Transverse colon (tissue), 4 donors: ENCODE measurements at regions not wholly inside any gene's neighbourhood (a gene's known extent, or its start where the extent isn't known, plus 50 kb on each side); places are given as distances from the start of the nearest gene placed in this dataset.

Source experiments
- DNase-seq: peaks from one replicate; pipeline ENCODE4 v3.0.0-alpha.2; 2019
- H3K27ac ChIP-seq, 4 donors: fragments of 200-600 bp; sonication (generic); 2 replicates each; pipeline ENCODE4 v1.5.1; 2016 to 2018; ENCODE audit warnings: inconsistent platforms in 4 of 4
- H3K27me3 ChIP-seq: fragments of 200-600 bp; sonication (generic); 2 replicates; pipeline ENCODE4 v1.5.1; 2017; ENCODE audit warnings: inconsistent platforms
- H3K36me3 ChIP-seq, 4 donors: fragments of 200-600 bp; sonication (generic); 2 replicates each; pipeline ENCODE4 v1.5.1; 2017 to 2019; ENCODE audit warnings: inconsistent platforms in 4 of 4
- H3K4me1 ChIP-seq, 4 donors: fragments of 200-600 bp; sonication (generic); 2 replicates each; pipeline ENCODE4 v1.5.1; 2017 to 2020; ENCODE audit warnings: inconsistent platforms in 4 of 4
- H3K4me3 ChIP-seq, 4 donors: fragments of 200-600 bp; sonication (generic); 1 replicate in 1 of 4; 2 replicates in 3 of 4; pipeline versions ENCODE4 v1.5.1 to v1.6.1; 2017 to 2019; ENCODE audit warnings: inconsistent platforms in 4 of 4
- H3K9me3 ChIP-seq, 2 donors: fragments of 200-600 bp; sonication (generic); 2 replicates each; pipeline ENCODE4 v1.5.1; 2017 to 2019; ENCODE audit warnings: inconsistent platforms in 2 of 2
- EP300 ChIP-seq: sonication (generic); formaldehyde crosslinking; IDR thresholded peaks from one replicate; pipeline ENCODE4 v1.6.1; 2017; ENCODE audit warnings: antibody characterized with exemption, low read depth
- POLR2A ChIP-seq: fragments of 450-650 bp; IDR thresholded peaks from one replicate; pipeline ENCODE4 v1.6.1; 2016; ENCODE audit warnings: antibody characterized with exemption, mild to moderate bottlenecking, moderate library complexity
- POLR2AphosphoS5 ChIP-seq, 3 donors: sonication (generic); formaldehyde crosslinking; IDR thresholded peaks; one replicate each; pipeline ENCODE4 v1.6.1; 2016; ENCODE audit warnings: antibody characterized with exemption in 3 of 3
- WGBS, 2 donors: methylation state at CpG; one replicate each; pipeline ENCODE4 v1.1.5; 2018; ENCODE audit warnings: low coverage in 1 of 2; 5-methylcytosine and 5-hydroxymethylcytosine counted together
- in situ Hi-C, 4 donors: fragments of 200-750 bp; cut with MboI; loops; one replicate each; pipeline versions ENCODE4 v1.15.0 to v1.15.1; 2017; ENCODE audit warnings: low sequenced_read_pairs in 3 of 4, low pct_ligation_motif_present in 1 of 4, low pct_unique_long_range_greater_than_20kb in 1 of 4
- intact Hi-C: fragments of 100-400 bp; cut with DNase I; formaldehyde crosslinking; loops from one replicate; pipeline ENCODE4 v1.15.1; 2023; ENCODE audit warnings: low total_unique reads
- TF ChIP-seq, protein P1 (sequence below), 5 experiments: fragments of 200-600 bp in 3 of 5; fragments of 450-650 bp in 2 of 5; sonication (generic) in 3 of 5; IDR thresholded peaks; 1 replicate in 2 of 5; 2 replicates in 3 of 5; pipeline ENCODE4 v1.5.1; 2016 to 2017; ENCODE audit warnings: antibody characterized with exemption in 5 of 5, inconsistent platforms in 3 of 5, mild to moderate bottlenecking in 2 of 5, moderate library complexity in 1 of 5

DNA sequence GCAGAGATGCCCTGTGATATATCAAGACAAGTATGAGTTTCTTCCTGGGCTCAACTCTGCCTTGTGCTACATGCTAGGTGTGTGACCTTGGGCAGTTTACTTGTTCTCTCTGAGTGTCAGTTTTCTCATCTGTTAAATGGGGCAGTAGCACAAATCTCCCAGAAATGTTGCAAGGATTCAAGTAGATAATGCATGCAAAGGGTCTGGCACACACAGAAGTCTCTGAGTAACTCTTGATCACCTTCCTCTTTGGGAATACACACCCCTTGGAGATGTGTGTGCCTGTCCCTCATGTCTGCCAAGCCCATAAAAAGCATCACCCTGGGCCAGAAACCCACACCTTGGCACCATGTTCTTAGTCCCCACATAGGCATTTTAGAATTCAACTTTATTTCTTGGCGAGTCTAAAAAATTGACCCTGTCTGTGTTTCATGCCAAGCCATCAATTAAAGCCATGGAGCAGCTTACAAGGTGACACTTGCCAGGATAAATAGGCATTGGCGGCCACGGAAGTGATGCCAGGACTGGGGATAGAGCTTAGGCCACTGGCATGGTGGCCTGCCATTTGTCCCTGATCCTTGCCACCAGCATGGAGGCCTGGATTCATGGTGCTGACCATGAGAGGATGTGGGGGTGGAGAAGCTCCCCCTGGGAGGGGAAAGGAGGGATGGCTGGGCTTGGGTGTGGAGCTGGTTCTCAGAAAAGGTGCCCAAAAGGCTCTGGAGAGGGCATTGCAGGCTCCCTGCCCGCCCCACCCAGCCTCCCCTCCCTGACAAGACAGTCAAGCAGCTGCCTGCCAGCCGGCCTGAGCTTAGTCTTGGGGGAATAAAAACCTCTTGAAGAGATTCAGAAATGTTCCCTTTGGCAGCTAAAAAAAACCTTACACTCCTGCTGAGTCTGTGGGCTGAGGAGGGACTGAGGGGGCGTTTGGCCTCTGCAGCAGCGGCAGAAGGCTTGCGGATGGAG is 118.0 kb upstream of the IPO9 start:
- in situ Hi-C loops: loop anchor here in 2 of 4 donors (5.0 to 10.0 kb wide), 2 partner anchors 74 to 76 kb away; no protein-coding TSS in a partner anchor
- no peak for DNase-seq
- peaks cover 44 to 58% (median 48%) of the 10 kb centered on the region in 4 donors for H3K4me1 ChIP-seq

DNA sequence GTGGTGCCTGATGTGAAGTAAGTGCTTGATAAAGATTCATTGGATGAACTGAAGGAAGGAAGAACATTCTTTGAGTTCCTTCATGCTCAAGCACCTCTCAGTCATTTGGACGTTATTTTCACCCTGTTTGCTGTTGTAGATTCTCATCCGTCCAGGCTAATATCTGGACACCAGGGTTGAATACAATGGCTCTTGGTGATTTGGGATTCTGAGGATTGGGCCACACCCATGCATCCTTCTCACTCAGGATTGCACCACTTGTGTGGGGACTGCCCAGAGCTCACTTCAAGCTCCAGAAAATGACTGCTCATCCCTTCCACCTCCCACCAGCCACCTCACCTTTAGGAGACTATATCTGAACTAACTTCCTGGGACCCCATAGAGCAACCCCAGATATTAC is 117.1 kb upstream of the IPO9 start:
- Histone ChIP-seq H3K27me3 (no peaks in the 10 kb centered on the region), H3K9me3 (no peaks in the 10 kb centered on the region), H3K27ac (peak overlapping the region; percentile 89 to 90 (median 90)), H3K4me3 (no peak overlapping the region), H3K36me3 (no peaks in the 10 kb centered on the region), H3K4me1 (peaks cover 45 to 67% (median 50%) of the 10 kb centered on the region in 4 donors)
- DNase-seq: no peak
- no peak for TF ChIP-seq POLR2A
- TF ChIP-seq EP300: no peak
- TF ChIP-seq, protein P1, sequence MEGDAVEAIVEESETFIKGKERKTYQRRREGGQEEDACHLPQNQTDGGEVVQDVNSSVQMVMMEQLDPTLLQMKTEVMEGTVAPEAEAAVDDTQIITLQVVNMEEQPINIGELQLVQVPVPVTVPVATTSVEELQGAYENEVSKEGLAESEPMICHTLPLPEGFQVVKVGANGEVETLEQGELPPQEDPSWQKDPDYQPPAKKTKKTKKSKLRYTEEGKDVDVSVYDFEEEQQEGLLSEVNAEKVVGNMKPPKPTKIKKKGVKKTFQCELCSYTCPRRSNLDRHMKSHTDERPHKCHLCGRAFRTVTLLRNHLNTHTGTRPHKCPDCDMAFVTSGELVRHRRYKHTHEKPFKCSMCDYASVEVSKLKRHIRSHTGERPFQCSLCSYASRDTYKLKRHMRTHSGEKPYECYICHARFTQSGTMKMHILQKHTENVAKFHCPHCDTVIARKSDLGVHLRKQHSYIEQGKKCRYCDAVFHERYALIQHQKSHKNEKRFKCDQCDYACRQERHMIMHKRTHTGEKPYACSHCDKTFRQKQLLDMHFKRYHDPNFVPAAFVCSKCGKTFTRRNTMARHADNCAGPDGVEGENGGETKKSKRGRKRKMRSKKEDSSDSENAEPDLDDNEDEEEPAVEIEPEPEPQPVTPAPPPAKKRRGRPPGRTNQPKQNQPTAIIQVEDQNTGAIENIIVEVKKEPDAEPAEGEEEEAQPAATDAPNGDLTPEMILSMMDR (IDR thresholded peaks at IDR 0.05): no peak
- no peak for TF ChIP-seq POLR2AphosphoS5 (IDR thresholded peaks at IDR 0.05)
- in situ Hi-C loops (loop anchor here in 2 of 4 donors (5.0 to 10.0 kb wide), 2 partner anchors 73 to 75 kb away; no protein-coding TSS in a partner anchor), intact Hi-C loops (loop anchor here (2.0 to 5.0 kb wide), 2 partner anchors 81 to 1560 kb away; no protein-coding TSS in a partner anchor)
- WGBS, 2 donors: 60 to 75% methylated on average over 1 to 2 of the region's 2 CpGs

More for the DNA sequence above, 118.0 kb upstream of the IPO9 start:
- no peaks in the 10 kb centered on the region for H3K27me3 ChIP-seq
- H3K36me3 ChIP-seq: no peaks in the 10 kb centered on the region
- TF ChIP-seq POLR2AphosphoS5 (IDR thresholded peaks at IDR 0.05) (no peak), EP300 (no peak), POLR2A (no peak)
- TF ChIP-seq, protein P1 (IDR thresholded peaks at IDR 0.05): no peak
- no peak overlapping the region for H3K4me3 ChIP-seq
- 76 to 100% methylated on average over 1 to 8 of the region's 8 CpGs for WGBS, 2 donors
- peak overlapping the region; percentile 89 to 90 (median 90) for H3K27ac ChIP-seq
- H3K9me3 ChIP-seq: no peaks in the 10 kb centered on the region
- intact Hi-C loops: loop anchor here (2.0 to 5.0 kb wide), 2 partner anchors 82 to 1561 kb away; no protein-coding TSS in a partner anchor

DNA sequence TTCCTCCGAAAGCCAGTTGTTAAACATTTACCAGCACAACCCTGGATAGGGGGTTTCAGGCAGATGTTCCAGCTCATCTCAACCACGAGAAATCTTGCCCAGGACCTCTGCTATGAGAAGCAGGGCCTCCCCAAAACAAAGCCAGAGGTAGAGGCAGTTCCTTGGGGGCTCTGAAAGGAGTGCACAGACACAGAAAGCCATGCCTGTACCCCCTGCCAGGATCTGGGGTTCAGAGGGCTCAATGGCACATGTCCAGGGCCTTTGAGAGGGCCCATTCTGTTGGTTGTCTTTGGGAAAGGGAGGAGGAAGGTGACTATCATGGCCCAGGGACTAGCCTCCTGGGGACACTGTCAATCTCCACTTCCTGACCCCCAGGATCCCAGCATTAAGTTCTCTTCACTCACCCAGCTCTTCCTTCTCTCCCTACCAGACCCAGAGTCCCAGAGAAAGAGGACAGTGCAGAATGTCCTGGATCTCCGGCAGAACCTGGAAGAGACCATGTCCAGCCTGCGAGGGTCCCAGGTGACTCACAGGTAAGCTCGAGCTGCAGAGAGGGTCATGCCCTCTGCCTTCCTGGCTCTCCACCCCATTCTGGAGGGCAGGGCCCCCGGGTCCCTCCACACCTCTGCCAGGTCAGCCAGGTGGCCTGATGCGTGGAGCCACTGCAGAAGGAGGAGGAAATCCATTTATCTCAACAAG is 116.4 kb upstream of the IPO9 start:
- Histone ChIP-seq H3K9me3 (no peaks in the 10 kb centered on the region), H3K4me3 (no peak overlapping the region), H3K27ac (peak overlapping the region; percentile 89 to 90 (median 90)), H3K27me3 (no peaks in the 10 kb centered on the region), H3K4me1 (peaks cover 45 to 67% (median 50%) of the 10 kb centered on the region in 4 donors), H3K36me3 (no peaks in the 10 kb centered on the region)
- intact Hi-C loops (loop anchor here (5.0 kb wide), 1 partner anchor 1560 kb away; no protein-coding TSS in a partner anchor), in situ Hi-C loops (loop anchor here in 2 of 4 donors (5.0 to 10.0 kb wide), 2 partner anchors 72 to 75 kb away; no protein-coding TSS in a partner anchor)
- 71 to 86% methylated on average over 1 to 7 of the region's 7 CpGs for WGBS, 2 donors
- TF ChIP-seq POLR2A: no peak
- TF ChIP-seq POLR2AphosphoS5 (IDR thresholded peaks at IDR 0.05): no peak
- TF ChIP-seq, protein P1 (IDR thresholded peaks at IDR 0.05): no peak
- no peak for TF ChIP-seq EP300
- no peak for DNase-seq
